Dedifferentiated amniotic fluid mesenchymal stem cell (primary cell): ENCODE measurements at regions not wholly inside any gene's neighbourhood (a gene's known extent, or its start where the extent isn't known, plus 50 kb on each side); places are given as distances from the start of the nearest gene placed in this dataset.

ENCODE experiments used
- DNase-seq: peaks from one replicate; pipeline ENCODE4 v3.0.0-alpha.2; 2016; ENCODE audit errors: extremely low spot score

- DNase-seq = no peak
Measured at GRCh38 chr2:156088587-156088986, 243.9 kb downstream of the NR4A2 start.

GRCh38 chr2:156087875-156088274, 244.6 kb downstream of the NR4A2 start:
- peak; percentile 35 for DNase-seq

- no peak for DNase-seq
Measured at GRCh38 chr2:156083763-156084493, 248.6 kb downstream of the NR4A2 start.

- no peak for DNase-seq
Measured at GRCh38 chr2:156079845-156080244, 252.7 kb downstream of the NR4A2 start.

DNA sequence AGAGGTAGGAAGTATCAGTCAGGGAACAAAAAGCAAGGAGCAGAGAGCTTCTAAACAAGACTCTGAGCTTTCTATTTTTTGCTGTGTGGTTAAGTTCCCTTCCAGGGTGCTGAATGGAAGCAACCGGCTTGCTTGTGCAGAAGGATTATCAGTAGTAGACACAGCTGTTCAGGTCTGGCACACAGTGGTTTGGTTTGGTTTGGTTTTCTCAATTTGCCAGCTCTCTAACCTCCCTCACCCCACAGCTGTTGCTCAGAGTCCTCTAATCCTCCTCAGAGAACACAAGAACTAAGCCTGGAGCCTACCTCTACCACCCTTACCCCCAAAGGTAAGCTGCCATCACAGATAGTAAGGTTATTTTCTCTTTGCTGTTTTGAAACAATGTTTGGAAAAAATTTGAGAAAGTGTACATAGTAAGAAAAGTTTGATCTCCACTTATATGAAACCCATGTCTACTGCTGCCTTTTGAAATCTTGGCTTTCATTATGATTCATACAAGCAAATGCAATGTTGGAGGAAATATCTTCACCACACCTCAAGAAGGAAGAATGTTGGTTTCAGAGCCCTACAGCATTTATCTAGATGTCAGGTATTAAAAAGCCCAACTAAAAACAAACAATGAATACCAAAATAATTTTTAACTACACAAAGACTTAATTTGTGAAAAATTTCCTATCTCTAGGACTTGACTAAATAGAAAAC, 255.3 kb downstream of the NR4A2 start:
- no peak for DNase-seq

GRCh38 chr2:156065912-156066311, 266.6 kb downstream of the NR4A2 start:
- no peak for DNase-seq

DNA sequence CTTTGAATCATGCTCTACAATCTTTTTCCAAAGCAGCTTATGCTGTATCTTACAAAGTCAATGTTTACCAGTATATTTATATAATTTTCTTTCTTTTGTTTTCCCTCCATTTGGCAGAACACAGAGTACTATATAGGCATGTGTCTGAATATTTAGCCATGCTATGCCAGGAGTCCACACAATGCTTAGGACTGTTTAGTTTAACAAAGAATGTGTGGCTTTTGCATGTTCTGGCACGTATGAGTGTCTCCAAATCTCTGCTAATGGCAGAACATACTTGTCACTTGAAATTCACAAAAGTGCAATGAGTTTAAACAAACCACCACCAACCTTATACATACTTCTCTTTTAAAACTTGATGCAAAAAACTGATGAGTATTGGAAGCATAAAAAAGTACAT, 268.0 kb downstream of the NR4A2 start:
- DNase-seq = no peak

- DNase-seq = peak; percentile 29
Measured at GRCh38 chr2:156057647-156058046, 274.9 kb downstream of the NR4A2 start.

DNA sequence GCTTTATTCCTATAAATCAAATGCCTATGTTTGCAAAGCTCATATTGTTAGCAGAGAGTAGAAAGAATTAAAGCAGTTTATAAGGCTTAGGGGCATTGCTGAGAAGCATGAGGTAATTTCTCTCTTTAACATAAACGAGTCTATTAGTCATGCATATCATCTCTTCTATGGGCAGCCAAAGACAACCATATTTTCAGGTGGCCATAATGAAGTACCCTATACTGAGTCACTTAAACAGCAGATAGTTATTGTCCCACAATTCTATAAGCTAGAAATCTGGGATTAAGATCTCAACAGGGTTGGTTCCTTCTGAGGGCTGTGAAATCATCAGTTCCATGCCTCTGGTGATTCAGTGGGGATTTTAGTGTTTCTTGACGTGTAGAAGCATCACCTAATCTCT, 277.5 kb downstream of the NR4A2 start:
- DNase-seq = no peak

DNA sequence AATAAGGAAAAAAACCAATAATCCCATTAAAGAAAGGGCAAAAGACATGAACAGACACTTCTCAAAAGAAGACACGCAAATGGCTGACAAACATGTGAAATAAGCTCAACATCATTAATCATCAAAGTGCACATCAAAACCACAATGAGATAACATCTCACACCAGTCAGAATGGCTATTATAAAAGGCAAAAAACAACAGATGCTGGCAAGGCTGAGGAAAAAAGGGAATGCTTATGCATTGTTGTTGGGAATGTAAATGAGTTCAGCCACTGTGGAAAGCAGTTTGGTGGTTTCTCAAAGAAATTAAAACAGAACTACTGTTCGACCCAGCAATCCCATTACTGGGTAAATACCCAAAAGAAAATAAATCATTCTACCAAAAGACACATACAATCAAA, 285.6 kb downstream of the NR4A2 start:
- no peak for DNase-seq

DNA sequence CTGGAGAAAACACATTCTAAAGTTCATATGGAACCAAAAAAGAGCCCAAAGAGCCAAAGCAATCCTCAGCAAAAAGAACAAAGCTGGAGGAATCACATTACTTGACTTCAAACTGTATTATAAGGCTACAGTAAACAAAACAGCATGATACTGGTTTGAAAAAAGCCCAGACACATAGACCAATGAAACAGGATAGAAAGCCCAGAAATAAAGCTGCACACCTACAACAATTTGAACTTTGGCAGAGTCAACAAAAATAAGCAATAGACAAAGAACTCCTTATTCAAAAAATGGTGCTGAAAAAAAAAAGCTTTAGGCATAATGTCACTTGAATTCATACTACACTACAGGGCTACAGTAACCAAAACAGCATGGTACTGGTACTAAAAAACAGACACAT, 289.6 kb downstream of the NR4A2 start:
- no peak for DNase-seq

GRCh38 chr2:156038021-156038420, 294.5 kb downstream of the NR4A2 start:
- DNase-seq = no peak

GRCh38 chr2:156037482-156037881, 295.0 kb downstream of the NR4A2 start:
- no peak for DNase-seq

DNA sequence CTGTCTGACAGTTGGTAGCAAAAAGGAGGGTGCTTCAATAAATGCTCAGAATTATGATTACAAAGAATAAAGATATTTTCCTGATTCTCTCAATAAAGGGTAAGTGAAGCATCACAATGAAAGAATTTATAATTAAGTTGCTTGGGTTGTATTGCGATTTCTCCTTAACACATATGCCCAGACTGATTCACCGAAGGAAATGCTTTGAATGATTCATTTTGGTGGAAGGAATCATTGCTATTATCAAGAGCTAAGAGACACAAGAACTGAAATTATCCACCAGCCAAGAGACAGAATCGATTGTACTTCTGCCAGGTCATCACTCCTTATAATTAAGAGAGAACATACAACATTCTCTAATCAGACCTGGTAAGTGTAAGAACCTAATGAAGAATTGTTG, 301.4 kb downstream of the NR4A2 start:
- no peak for DNase-seq

- no peak for DNase-seq
Measured at GRCh38 chr2:156023229-156023869, 309.2 kb downstream of the NR4A2 start.

DNA sequence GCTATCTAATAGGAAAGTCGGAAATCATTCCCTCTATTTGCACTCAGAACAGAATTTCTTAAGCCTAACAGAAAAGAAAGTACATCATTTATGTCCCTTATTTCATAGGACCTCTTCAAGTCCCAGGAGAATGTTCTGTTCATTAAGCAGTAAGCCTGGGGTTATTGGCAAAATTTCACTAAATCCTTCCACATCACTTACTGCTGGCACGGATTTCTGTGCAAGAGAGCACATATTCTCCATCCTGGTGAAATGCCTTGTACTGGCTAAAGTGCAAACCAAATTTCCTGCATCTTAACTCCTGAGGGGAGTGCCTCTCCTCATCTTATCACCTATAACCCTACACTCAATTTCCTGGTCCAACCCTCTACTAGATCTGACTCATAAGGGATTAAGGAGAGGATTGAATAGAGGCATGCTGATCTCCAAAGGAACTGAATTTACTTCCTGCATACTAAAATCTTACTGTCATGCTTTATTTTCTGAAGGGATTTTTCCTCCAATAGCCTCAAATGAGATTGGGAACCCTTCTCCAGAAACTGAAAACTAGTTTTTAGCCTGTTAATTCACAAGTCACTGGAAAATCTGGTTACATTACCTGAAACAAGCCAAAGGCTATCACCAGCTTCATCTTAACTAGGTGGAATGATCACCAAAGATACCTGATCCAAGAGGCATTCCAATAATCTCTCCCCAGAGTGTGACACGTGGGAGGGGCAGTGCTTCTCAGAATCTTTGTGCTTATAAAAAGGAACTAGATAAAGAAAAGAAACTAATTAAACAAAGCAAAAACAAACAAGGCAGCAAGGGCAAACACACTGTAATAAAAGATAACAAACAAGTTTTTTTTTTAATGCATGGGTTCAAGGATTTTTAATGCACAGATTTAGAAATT, 311.1 kb downstream of the NR4A2 start:
- DNase-seq = no peak

GRCh38 chr2:156019341-156019740, 313.2 kb downstream of the NR4A2 start:
- DNase-seq = no peak

DNA sequence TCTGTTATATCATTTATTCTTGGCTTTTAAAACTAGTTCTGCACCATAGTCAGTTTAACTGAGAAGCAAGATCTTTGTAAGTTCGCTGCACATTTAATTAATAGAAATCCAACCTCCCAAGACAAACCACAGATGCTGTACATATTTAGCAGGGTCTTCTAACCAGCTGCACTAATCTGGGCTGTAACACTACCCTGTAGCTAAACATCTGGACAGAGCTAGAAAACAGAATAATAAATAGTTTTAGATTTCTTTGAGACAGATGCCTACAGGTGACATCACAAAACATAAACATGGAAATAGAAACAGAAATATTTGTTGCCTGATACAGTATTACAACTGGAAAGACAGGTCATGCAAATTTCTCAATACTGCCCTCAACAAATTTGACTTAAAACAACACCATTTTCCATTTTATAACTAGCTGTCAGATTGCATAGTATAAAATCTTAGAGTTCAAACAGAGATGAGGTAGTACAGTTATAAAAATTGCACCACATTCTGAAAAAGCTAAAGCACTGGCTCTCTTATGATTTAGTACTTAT, 315.1 kb downstream of the NR4A2 start:
- DNase-seq = peak; percentile 17

- no peak for DNase-seq
Measured at GRCh38 chr2:156009293-156009692, 323.2 kb downstream of the NR4A2 start.

DNA sequence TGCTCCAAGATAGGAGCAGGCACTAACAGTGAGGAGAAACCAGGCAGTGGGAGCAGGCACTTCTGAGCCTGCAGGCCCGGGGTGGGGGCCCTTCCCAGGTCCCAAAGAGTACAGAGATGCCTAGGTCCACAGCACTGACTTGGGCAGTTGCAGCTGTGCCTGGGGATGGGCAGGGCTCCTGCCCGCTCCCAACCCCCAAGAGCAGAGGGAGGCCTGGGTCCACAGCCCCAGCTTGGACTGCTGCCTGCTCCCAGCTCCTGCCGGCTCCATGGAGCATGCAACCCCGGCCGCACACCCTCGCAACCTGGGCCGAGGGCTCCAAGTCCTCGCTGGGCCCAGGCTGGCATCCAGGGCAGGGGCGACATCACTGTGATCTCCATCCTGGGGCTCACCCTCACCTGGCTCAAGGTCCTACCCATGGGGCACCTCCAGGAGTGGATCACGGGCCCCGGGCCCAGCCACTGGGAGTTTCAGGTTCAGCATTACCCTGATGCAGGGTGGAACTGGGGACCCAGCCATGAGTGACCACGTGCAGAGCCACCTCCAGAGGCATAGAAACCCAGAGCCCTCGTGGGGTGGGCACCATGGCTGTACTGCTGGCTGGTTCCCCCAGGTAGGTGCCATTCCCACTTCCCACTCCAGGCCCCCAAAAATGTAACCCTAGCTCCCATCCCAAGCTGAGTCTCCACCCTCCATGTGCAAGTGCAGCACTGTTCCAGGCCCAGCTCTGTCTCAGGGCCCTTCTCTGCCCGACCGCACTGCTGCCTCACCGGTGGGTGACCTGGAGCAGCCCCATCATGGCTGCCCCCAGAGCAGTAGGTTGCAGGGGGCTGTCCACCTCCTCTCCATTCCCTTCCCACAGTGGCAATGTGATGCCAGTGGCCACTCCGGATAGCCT, 325.6 kb downstream of the NR4A2 start:
- no peak for DNase-seq
